Kidney glomerular epithelial cell (primary cell): ENCODE measurements at regions not wholly inside any gene's neighbourhood (a gene's known extent, or its start where the extent isn't known, plus 50 kb on each side); places are given as distances from the start of the nearest gene placed in this dataset.

Experiments used
- DNase-seq: peaks from one replicate; lab custom pipeline; 2025; lab: John Stamatoyannopoulos, UW

DNA sequence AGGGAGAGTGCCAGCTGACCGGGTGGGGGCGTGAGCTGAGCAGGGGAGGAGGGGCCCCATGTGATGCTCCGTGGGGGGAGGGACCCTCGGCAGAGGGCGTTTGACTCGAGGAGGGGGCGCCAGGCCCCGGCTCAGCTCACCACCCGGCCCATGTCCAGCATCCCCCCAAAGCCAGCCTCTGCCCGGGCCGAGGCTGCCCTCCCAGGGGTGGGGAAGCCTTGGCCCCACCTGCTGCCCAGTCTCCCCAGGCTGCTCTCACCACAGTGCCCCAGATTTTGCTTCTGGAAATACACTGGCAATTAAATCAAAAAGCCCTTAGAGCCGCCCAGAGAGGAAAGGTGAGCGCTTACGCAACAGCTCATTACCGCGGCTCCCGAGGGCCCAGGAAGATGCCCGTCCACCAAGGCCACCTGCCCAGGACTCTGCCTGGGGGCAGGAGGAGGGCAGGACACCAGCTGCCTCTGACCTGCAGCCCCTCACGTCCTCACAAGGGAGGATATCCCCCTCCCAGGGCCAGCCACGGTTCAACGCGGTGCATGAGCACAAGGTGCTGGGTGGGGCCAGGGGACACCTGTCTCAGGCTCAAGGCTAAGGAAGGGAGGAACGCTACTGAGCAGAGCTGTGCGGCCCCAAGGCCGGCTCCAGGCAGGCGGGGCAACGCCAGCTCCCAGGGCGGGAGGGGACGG, 70.0 kb upstream of the INPP5A start:
- no peak for DNase-seq

- no peak for DNase-seq
These were observed 69.4 kb upstream of the INPP5A start for GRCh38 chr10:132468216-132468615.

DNA sequence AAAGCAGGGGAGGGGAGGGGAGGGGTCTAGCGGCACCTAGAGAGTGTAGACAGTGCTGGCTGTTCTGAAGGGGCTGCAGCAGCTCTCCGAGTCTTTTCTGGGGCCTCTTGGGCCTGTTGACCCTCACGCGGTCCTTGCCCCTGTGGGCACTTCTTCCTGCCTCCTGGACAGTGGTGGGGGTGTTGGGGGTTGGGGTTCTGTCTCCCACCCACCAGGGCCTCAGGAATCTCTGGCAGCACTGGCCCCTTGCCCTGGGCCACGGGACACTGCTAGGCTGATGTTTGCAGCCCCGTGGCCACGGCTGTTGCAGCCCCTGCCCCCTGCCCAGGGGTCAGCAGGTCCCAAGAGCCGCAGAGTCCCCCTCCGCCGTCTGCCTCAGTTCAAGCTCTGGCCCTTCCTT, 68.9 kb upstream of the INPP5A start:
- DNase-seq = no peak

- DNase-seq = no peak
These were observed 68.2 kb upstream of the INPP5A start for GRCh38 chr10:132469197-132469884.

DNA sequence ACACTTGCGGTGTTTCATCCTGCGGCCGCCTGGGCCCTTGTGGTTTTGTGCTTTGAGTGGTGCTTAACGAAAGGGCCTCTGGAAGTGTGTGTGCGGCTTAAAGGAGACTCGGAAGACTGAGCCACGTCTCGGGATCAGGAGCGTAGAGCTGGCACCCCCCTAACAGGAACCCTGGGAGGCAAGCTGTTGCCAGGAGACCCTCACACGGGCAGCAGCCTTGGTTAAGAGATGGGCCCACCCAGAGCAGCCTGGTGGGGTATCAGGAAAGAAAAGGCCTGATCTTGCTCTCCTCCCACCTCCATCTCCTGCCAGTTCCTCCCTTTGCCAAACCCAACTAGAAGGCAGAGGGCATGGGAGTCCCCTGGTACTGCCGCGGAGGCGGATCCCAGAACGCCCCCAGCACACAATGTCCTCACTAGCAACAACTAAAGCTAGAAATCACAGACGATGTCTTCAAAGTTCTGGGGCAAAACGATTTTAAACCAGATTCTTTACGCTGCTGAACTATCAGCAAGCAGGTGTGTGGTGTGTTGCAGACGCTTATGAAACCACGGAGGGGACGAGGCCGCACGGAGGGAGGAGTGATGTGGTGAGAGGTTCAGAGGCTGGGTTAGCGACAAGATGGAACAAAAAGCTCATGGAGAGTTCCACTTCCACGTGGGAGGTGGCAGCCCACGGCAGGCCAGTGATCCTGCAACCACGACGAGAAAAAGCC, 67.0 kb upstream of the INPP5A start:
- DNase-seq = no peak

DNA sequence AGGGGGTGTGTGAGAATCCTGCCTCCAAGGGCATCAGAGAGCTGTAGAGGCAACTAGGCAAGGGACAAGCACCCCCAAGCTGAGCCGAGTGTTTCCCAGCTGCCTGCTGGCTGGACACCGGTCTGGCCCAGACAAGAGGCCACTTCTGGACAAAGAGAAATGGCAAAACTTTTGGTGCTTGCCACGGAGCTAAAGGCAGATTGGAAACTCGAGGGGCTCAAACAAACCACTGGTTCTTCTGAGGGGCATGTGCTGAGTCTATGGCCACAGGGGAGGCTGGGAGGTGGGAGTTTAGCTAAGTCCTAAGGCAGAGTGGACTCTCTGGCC, 66.5 kb upstream of the INPP5A start:
- DNase-seq = no peak

GRCh38 chr10:132471484-132471883, 66.1 kb upstream of the INPP5A start:
- no peak for DNase-seq

GRCh38 chr10:132475086-132475485, 62.5 kb upstream of the INPP5A start:
- no peak for DNase-seq

GRCh38 chr10:132476146-132477065, 61.2 kb upstream of the INPP5A start:
- DNase-seq = no peak

DNA sequence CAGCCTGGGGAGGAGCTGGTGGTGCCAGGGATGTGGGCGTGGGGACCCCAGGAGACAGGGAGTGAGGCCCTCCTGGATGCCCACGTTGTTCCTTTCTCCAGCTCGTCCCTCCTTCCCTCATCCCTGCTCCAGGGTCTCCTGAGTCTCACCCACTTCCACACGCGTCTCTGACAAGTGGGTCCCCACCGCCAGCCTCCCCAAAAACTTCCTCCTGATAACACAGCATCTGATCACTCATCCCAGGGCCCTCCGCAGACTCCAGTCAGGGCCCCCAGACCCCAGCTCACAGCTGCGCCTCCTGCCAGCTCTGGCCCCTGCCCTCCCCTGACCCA, 60.6 kb upstream of the INPP5A start:
- DNase-seq = no peak

GRCh38 chr10:132477398-132478340, 59.9 kb upstream of the INPP5A start:
- DNase-seq = no peak

DNA sequence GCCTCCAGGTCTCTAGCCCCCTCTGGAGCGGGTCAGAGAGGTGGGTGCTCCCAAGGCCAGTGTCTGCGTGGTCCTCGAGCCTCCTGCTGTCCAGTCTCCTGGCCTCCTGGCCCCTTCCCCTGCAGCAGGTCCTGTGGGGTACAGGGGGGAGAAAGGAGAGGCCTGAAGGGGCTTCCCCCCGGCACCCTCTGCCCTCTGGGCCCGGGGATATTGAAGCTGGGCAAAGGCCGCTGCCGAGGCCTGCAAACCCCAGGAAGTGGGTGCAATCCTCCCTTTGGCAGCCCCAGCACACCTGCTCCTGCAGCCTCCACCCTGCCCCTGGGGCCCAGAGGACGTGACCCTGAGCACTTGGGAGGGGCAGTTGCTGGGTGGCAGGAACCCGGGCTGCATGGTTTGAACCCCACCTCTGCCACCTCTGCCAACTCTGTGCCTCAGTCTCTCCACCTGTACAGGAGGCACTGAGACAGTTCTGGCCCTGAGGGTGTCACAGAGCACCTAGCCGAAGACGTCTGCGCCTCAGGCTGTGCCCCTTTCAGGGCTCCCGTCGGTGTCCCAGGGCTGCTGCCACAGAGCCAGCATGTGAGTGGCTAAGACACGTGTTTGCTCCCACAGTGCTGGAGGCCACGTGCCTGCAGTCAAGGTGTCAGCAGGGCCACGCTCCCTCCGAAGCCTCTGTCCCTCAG, 59.1 kb upstream of the INPP5A start:
- DNase-seq = no peak

DNA sequence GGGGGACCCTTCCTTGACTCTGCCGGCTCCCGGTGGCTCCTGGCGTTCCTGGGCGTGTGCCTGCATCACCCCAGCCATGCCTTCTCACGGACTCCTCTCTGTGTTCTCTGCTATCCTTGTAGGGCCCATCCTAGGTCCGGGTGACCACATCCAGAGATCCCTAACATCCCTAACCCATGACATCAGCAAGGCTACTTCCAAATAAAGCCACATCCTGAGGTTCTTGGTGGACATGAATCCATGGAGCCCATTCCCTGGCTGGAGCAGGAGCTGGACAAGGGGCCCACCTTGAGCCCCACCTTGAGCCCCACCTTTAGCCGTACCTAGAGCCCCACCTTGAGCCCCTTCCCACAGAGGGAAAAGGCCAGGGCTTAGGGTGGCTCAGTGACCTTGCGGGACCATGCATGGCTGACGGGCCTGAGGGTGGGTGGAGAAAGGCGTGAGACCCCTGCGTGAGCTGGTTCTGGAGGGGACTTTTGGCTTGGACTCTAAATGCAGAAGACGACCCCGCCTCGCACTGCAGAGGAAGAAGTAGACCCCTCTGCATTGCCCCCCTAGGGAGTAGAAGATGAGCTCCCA, 58.5 kb upstream of the INPP5A start:
- DNase-seq = no peak

DNA sequence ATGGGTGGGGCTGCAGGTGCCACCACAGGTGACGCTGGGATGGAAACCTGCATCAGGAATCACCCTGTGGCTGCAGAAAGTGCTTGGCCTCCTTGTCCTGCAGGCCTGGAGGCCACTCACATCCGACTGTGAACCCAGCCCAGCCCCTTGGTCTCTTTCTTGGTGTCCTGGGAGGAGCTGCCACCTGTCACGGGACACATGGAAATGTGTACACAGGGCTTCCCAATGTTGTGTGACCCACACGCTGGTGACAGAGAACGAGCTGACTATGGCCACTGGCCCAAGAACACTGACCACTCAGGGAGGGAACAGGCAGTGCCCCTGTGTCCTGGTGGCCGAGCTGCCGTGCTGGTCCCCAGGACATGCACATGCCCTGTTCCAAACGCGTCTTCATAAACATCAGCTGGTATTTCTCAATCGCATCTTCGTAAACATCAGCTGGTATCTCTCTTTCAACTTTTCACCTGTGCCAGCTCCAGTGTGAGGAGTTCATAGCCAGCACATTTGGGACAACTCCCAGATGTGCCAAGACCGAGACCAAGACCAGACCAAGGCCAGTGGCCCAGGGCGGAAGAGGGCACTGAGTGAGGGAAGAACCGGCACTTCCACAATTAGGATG, 57.9 kb upstream of the INPP5A start:
- no peak for DNase-seq

DNA sequence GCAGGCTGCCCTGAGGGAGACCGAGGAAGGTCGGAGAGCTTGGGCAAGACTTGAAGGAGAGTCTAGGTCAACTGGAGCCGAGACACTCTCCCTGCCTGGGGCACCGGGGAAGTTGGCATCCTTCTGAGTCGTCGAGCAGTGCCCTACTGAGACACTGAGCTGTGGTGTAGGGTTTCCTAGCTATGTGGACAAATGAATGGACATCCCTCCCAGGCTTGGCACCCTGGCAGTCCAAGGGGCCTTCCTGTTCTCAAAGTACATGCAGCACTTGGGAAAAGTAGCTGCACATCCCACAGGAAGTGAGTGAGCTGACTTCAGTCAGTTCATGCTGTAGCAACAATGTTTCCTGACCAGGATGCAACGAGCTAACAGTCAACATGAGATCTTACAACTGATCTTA, 57.2 kb upstream of the INPP5A start:
- DNase-seq = no peak

- no peak for DNase-seq
These were observed 55.9 kb upstream of the INPP5A start for GRCh38 chr10:132481690-132482089.

DNA sequence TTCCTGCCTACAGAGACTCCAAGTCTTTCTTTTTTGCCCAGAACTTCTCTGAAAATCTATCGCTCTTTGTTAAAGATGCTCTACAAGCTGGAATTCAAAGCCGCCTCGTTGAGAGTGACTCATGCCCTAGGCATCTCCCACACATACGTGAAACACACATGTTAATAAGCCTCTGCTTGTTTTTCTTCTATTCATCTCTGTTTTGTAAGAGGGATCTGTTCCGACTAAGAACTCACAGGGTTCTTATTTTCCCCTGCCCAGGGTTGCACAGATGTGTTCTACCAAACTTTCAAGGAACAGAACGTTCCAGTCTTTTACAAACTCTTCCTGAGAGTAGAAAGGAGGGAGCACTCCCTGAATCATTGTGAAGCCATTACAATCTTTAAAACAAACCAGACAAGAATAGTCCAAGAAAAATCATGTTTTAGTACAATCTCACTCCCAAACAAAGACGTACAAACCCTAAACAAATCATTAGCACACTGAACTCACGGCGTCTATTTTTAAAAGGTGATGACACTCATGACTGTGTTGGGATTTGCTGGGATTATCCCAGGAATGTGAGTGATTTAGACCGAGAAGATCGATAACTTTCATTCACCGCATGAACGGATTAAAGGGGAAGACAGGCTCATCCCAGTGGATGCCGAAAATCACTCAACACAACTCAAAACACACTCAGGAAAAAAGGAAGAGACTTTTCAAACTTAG, 55.3 kb upstream of the INPP5A start:
- DNase-seq = peak; percentile 33

GRCh38 chr10:132483394-132483793, 54.2 kb upstream of the INPP5A start:
- DNase-seq = no peak

DNA sequence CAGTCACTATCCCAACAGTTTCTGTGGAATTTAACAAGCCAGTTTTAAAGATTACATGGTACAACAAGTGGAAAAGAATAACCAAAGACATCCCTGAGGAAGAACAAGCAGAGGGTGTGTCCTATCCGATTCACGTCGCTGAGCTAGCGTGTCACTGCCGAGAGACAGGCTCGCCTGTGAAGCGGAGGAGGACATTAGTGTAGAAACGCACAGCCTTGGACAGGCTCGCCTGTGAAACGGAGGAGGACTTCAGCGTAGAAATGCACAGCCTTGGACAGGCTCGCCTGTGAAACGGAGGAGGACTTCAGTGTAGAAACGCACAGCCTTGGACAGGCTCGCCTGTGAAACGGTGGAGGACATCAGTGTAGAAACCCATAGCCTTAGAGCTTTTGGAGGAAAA, 52.7 kb upstream of the INPP5A start:
- no peak for DNase-seq
